ENCODE measurements at regions not wholly inside any gene's neighbourhood (a gene's known extent, or its start where the extent isn't known, plus 50 kb on each side); places are given as distances from the start of the nearest gene placed in this dataset.
"Not testable (repeated sequence)": the region's sequence is repeated elsewhere in the genome, so short reads cannot be mapped to it uniquely, and the experiment has no call there.

- DNase-seq (ENCODE audit: low spot score), result no peak
These were observed 190.3 kb upstream of the TAB2 start for GRCh38 chr6:149127212-149127611.

- no peak for DNase-seq (ENCODE audit: low spot score)
These were observed 188.9 kb upstream of the TAB2 start for GRCh38 chr6:149128489-149129145.

- no peak for DNase-seq (ENCODE audit: low spot score)
These were observed 188.0 kb upstream of the TAB2 start for GRCh38 chr6:149129371-149130077.

- no peak for DNase-seq (ENCODE audit: low spot score)
These were observed 187.4 kb upstream of the TAB2 start for GRCh38 chr6:149130090-149130489.

- no peak for DNase-seq (ENCODE audit: low spot score)
These were observed 187.0 kb upstream of the TAB2 start for GRCh38 chr6:149130508-149130907.

- DNase-seq (ENCODE audit: low spot score), result no peak
These were observed 185.6 kb upstream of the TAB2 start for GRCh38 chr6:149131891-149132290.

- no peak for DNase-seq (ENCODE audit: low spot score)
These were observed 185.2 kb upstream of the TAB2 start for GRCh38 chr6:149132336-149132735.

GRCh38 chr6:149134511-149134933 lies 183.0 kb upstream of the TAB2 start:
- no peak for DNase-seq (ENCODE audit: low spot score)

- DNase-seq (ENCODE audit: low spot score), result no peak
These were observed 181.7 kb upstream of the TAB2 start for GRCh38 chr6:149135809-149136208.

GRCh38 chr6:149136273-149136912 lies 181.1 kb upstream of the TAB2 start:
- no peak for DNase-seq (ENCODE audit: low spot score)

- DNase-seq (ENCODE audit: low spot score), result no peak
These were observed 180.6 kb upstream of the TAB2 start for GRCh38 chr6:149136913-149137286.

- DNase-seq (ENCODE audit: low spot score), result no peak
These were observed 179.9 kb upstream of the TAB2 start for GRCh38 chr6:149137594-149137993.

GRCh38 chr6:149138089-149138488 lies 179.4 kb upstream of the TAB2 start:
- DNase-seq (ENCODE audit: low spot score), result no peak

GRCh38 chr6:149138699-149139294 lies 178.7 kb upstream of the TAB2 start:
- no peak for DNase-seq (ENCODE audit: low spot score)

- DNase-seq (ENCODE audit: low spot score), result no peak
These were observed 177.8 kb upstream of the TAB2 start for GRCh38 chr6:149139782-149140136.

GRCh38 chr6:149140137-149140909 lies 177.2 kb upstream of the TAB2 start:
- peak; percentile 29 for DNase-seq (ENCODE audit: low spot score)

- DNase-seq (ENCODE audit: low spot score), result no peak
These were observed 176.6 kb upstream of the TAB2 start for GRCh38 chr6:149140910-149141290.

GRCh38 chr6:149142924-149143429 lies 174.5 kb upstream of the TAB2 start:
- no peak for DNase-seq (ENCODE audit: low spot score)

- not testable (repeated sequence) for DNase-seq (ENCODE audit: low spot score)
These were observed 171.7 kb upstream of the TAB2 start for GRCh38 chr6:149145800-149146199.

GRCh38 chr6:149147195-149147594 lies 170.3 kb upstream of the TAB2 start:
- no peak for DNase-seq (ENCODE audit: low spot score)

- DNase-seq (ENCODE audit: low spot score), result no peak
These were observed 169.4 kb upstream of the TAB2 start for GRCh38 chr6:149147938-149148718.
